OCI-LY1 (cell line): ENCODE measurements at regions not wholly inside any gene's neighbourhood (a gene's known extent, or its start where the extent isn't known, plus 50 kb on each side); places are given as distances from the start of the nearest gene placed in this dataset.

Source experiments
- H2AFZ ChIP-seq: fragments of 200-600 bp; sonication (generic), shearing (Covaris generic); 2 replicates; pipeline ENCODE4 v1.6.0; 2014; ENCODE audit warnings: antibody characterized with exemption, mild to moderate bottlenecking, low read length
- H3F3A ChIP-seq: fragments of 200-600 bp; sonication (generic), shearing (Covaris generic); 2 replicates; pipeline ENCODE4 v1.6.0; 2014; ENCODE audit warnings: mild to moderate bottlenecking, antibody characterized with exemption, low read length, moderate library complexity; ENCODE audit not compliant: insufficient read depth
- H3K27ac ChIP-seq: fragments of 200-600 bp; sonication (generic); 2 replicates; pipeline ENCODE4 v1.5.1; 2014; ENCODE audit warnings: low read length, mixed run types, mild to moderate bottlenecking, low read depth; ENCODE audit not compliant: poor library complexity, severe bottlenecking
- H3K27me3 ChIP-seq: fragments of 200-600 bp; sonication (generic); 2 replicates; pipeline ENCODE4 v1.6.0; 2014; ENCODE audit warnings: antibody characterized with exemption, mild to moderate bottlenecking, low read length, moderate library complexity; ENCODE audit not compliant: insufficient read depth
- H3K36me3 ChIP-seq: fragments of 200-600 bp; sonication (generic); 2 replicates; pipeline ENCODE4 v1.6.1; 2014; ENCODE audit warnings: mild to moderate bottlenecking, antibody characterized with exemption, low read length, moderate library complexity, mixed read lengths; ENCODE audit not compliant: insufficient read depth
- H3K4me1 ChIP-seq: fragments of 200-600 bp; sonication (generic); 2 replicates; pipeline ENCODE4 v1.5.1; 2014; ENCODE audit warnings: mild to moderate bottlenecking, low read length, moderate library complexity; ENCODE audit not compliant: insufficient read depth, severe bottlenecking
- H3K4me2 ChIP-seq: fragments of 200-600 bp; sonication (generic), shearing (Covaris generic); 2 replicates; pipeline ENCODE4 v1.6.1; 2014; ENCODE audit warnings: low read length
- H3K4me3 ChIP-seq: fragments of 200-600 bp; sonication (generic); 2 replicates; pipeline ENCODE4 v1.5.1; 2014; ENCODE audit warnings: low read length, low read depth, mild to moderate bottlenecking, mixed read lengths; ENCODE audit not compliant: poor library complexity, severe bottlenecking
- H3K79me2 ChIP-seq: fragments of 200-600 bp; shearing (Covaris generic); 2 replicates; pipeline ENCODE4 v1.6.1; 2016; ENCODE audit warnings: mixed run types, low read length, mixed read lengths; ENCODE audit not compliant: insufficient read depth
- H3K9ac ChIP-seq: fragments of 200-600 bp; sonication (generic), shearing (Covaris generic); 2 replicates; pipeline ENCODE4 v1.6.1; 2014; ENCODE audit warnings: mild to moderate bottlenecking, low read length, mixed read lengths
- H3K9me2 ChIP-seq: fragments of 200-600 bp; sonication (generic), shearing (Covaris generic); 2 replicates; pipeline ENCODE4 v1.6.1; 2014; ENCODE audit warnings: low read depth, mild to moderate bottlenecking, low read length, mixed read lengths
- H3K9me3 ChIP-seq: fragments of 200-600 bp; shearing (Covaris generic); 2 replicates; pipeline ENCODE4 v1.6.1; 2014; ENCODE audit warnings: low read length, mixed read lengths
- H4K20me1 ChIP-seq: fragments of 200-600 bp; sonication (generic), shearing (Covaris generic); 2 replicates; pipeline ENCODE4 v1.6.0; 2016; ENCODE audit warnings: mild to moderate bottlenecking, low read length; ENCODE audit not compliant: insufficient read depth
- EZH2 ChIP-seq: fragments of 200-600 bp; sonication (generic), shearing (Covaris generic); IDR thresholded peaks from 2 replicates; pipeline ENCODE4 v1.8.0; 2017; ENCODE audit warnings: borderline replicate concordance, mixed run types, mild to moderate bottlenecking, antibody characterized with exemption, low read length, moderate library complexity, mixed read lengths
- TF ChIP-seq, protein P1 (sequence below): fragments of 200-600 bp; sonication (generic), shearing (Covaris generic); IDR thresholded peaks from 2 replicates; pipeline ENCODE4 v1.5.1; 2017; ENCODE audit warnings: mild to moderate bottlenecking, antibody characterized with exemption, low read length, moderate library complexity, mixed read lengths

DNA sequence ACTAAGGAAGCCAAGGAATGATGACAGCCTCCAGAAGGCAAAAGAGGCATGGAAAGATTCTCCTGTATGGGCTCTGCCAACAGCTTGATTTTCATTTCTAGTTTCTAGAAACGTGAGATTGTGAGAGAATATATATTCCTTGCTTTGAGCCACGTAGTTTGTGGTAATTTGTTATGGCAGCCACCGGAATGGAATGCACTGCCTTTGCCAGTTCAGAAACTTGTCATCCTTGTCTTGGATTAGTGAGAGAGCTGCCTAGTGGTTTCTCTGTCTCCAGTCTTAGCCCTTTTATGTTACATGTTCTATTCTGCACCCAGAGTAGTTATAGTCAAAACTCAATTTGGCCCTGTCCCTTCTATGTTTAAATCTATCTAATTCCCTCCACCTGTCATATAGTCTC, 216.0 kb upstream of the PTGFR start:
- H2AFZ ChIP-seq, result no peak overlapping the region
- no peak overlapping the region for H3K27ac ChIP-seq

DNA sequence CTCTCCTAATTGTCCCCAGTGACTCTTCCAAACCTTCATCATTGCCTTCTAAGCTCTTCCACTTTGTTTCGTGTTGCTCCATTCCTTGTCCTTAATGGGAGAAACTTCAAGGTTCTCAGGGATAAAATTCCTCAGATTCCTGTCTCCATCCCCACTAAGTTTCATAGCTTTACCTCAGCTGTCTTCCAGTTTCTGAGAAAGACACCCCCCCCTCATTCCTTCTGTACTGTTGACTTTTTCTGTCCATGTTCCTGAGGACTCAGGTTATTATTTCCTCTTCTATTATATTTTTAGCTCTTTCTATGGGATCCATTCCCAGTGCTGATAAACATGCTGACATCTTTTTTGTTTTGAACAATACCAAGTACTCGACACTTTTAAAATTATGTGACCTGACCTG, 215.3 kb upstream of the PTGFR start:
- no peaks in the 10 kb centered on the region for H3K27me3 ChIP-seq
- H3K9me3 ChIP-seq, result no peaks in the 10 kb centered on the region
- H2AFZ ChIP-seq, result no peak overlapping the region
- TF ChIP-seq, protein P1, sequence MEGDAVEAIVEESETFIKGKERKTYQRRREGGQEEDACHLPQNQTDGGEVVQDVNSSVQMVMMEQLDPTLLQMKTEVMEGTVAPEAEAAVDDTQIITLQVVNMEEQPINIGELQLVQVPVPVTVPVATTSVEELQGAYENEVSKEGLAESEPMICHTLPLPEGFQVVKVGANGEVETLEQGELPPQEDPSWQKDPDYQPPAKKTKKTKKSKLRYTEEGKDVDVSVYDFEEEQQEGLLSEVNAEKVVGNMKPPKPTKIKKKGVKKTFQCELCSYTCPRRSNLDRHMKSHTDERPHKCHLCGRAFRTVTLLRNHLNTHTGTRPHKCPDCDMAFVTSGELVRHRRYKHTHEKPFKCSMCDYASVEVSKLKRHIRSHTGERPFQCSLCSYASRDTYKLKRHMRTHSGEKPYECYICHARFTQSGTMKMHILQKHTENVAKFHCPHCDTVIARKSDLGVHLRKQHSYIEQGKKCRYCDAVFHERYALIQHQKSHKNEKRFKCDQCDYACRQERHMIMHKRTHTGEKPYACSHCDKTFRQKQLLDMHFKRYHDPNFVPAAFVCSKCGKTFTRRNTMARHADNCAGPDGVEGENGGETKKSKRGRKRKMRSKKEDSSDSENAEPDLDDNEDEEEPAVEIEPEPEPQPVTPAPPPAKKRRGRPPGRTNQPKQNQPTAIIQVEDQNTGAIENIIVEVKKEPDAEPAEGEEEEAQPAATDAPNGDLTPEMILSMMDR, result no peak
- TF ChIP-seq EZH2, result no peak
- no peak overlapping the region for H3K27ac ChIP-seq
- H4K20me1 ChIP-seq, result no peaks in the 10 kb centered on the region
- no peaks in the 10 kb centered on the region for H3K4me1 ChIP-seq
- H3K9me2 ChIP-seq, result no peaks in the 10 kb centered on the region
- no peaks in the 10 kb centered on the region for H3F3A ChIP-seq
- H3K9ac ChIP-seq, result no peak overlapping the region
- H3K36me3 ChIP-seq, result no peaks in the 10 kb centered on the region
- H3K4me3 ChIP-seq, result no peak overlapping the region
- H3K79me2 ChIP-seq, result no peaks in the 10 kb centered on the region
- H3K4me2 ChIP-seq, result no peak overlapping the region

More for the DNA sequence above, 216.0 kb upstream of the PTGFR start:
- Histone ChIP-seq H3F3A (no peaks in the 10 kb centered on the region), H3K9ac (no peak overlapping the region), H4K20me1 (no peaks in the 10 kb centered on the region), H3K36me3 (no peaks in the 10 kb centered on the region), H3K27me3 (no peaks in the 10 kb centered on the region), H3K4me2 (no peak overlapping the region), H3K9me2 (no peaks in the 10 kb centered on the region), H3K79me2 (no peaks in the 10 kb centered on the region), H3K4me1 (no peaks in the 10 kb centered on the region), H3K4me3 (no peak overlapping the region), H3K9me3 (no peaks in the 10 kb centered on the region)
- no peak for TF ChIP-seq EZH2
- TF ChIP-seq, protein P1, result no peak

DNA sequence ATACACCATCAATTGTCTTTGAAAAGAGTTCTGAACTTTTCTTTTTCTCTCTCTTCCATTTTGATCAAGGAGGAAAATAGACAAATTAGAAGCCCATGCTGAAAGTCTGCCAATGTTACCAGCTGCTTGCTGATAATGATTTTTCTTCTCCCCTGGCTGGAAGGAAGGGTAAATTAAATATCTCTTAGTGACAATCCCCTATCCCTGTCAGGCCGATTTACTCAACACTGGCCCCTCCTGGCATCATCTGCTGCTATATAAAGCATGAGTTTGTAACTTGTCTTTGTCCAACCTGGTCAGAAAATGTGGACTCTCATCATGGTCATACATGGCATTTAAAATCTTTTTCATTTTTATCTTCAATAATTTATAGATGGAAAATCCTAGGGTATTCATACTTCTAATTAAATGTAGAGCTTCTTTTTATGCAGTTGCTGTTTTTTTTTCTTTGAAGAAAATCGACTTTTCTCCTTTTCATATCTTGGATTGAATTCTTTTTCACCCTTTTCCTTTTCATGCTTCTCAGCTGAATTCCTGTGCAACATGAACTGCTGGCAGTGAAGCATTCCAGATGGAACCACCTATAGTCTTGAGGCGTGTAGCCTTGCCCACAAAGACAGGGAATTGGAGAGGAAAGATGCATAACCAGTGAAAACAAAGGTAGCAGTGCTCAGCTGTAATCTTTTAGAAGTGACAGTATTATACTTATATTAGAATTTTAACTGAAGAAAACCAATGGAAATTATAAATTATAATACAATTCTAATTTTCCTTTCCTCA, 214.7 kb upstream of the PTGFR start:
- no peak overlapping the region for H3K9ac ChIP-seq
- H3K79me2 ChIP-seq, result no peaks in the 10 kb centered on the region
- no peak for TF ChIP-seq EZH2
- TF ChIP-seq, protein P1, result no peak
- no peak overlapping the region for H3K4me3 ChIP-seq
- no peaks in the 10 kb centered on the region for H4K20me1 ChIP-seq
- H3K36me3 ChIP-seq, result no peaks in the 10 kb centered on the region
- H3K9me3 ChIP-seq, result no peaks in the 10 kb centered on the region
- no peak overlapping the region for H2AFZ ChIP-seq
- H3K9me2 ChIP-seq, result no peaks in the 10 kb centered on the region
- no peaks in the 10 kb centered on the region for H3F3A ChIP-seq
- H3K4me1 ChIP-seq, result no peaks in the 10 kb centered on the region
- no peak overlapping the region for H3K4me2 ChIP-seq
- H3K27me3 ChIP-seq, result no peaks in the 10 kb centered on the region
- H3K27ac ChIP-seq, result no peak overlapping the region
